GM19239 (cell line): ENCODE measurements at regions not wholly inside any gene's neighbourhood (a gene's known extent, or its start where the extent isn't known, plus 50 kb on each side); places are given as distances from the start of the nearest gene placed in this dataset.

Source experiments
- DNase-seq: peaks from one replicate; pipeline ENCODE4 v3.0.0; 2011; ENCODE audit warnings: low spot score; ENCODE audit not compliant: insufficient read length
- FAIRE-seq: peaks from 2 replicates; lab custom pipeline; 2011; peaks lifted over from hg19 to GRCh38; lab: Jason Lieb, UNC

GRCh38 chr12:115726691-115727090 lies 550.8 kb downstream of the MED13L start:
- FAIRE-seq (no peak), DNase-seq (no peak)

GRCh38 chr12:115722181-115722580 lies 555.3 kb downstream of the MED13L start:
- FAIRE-seq = no peak
- DNase-seq = no peak

- no peak for FAIRE-seq
- DNase-seq = no peak
These were observed 560.9 kb downstream of the MED13L start for GRCh38 chr12:115716551-115716950.

GRCh38 chr12:115712676-115713075 lies 564.8 kb downstream of the MED13L start:
- no peak for FAIRE-seq
- DNase-seq = no peak

- FAIRE-seq (no peak), DNase-seq (no peak)
These were observed 567.4 kb downstream of the MED13L start for GRCh38 chr12:115710104-115710564.

- FAIRE-seq (no peak), DNase-seq (no peak)
These were observed 567.9 kb downstream of the MED13L start for GRCh38 chr12:115709540-115710011.

GRCh38 chr12:115708801-115709200 lies 568.7 kb downstream of the MED13L start:
- FAIRE-seq (no peak), DNase-seq (no peak)

GRCh38 chr12:115700896-115701465 lies 576.5 kb downstream of the MED13L start:
- no peak for DNase-seq

GRCh38 chr12:115700081-115700480 lies 577.4 kb downstream of the MED13L start:
- FAIRE-seq (no peak), DNase-seq (no peak)

More at GRCh38 chr12:115700896-115701465, 576.5 kb downstream of the MED13L start:
- FAIRE-seq = no peak

GRCh38 chr12:115698257-115698656 lies 579.2 kb downstream of the MED13L start:
- no peak for DNase-seq
- no peak for FAIRE-seq

- FAIRE-seq (no peak), DNase-seq (no peak)
These were observed 580.2 kb downstream of the MED13L start for GRCh38 chr12:115697340-115697739.

- no peak for DNase-seq
- no peak for FAIRE-seq
These were observed 582.9 kb downstream of the MED13L start for GRCh38 chr12:115694564-115694963.

GRCh38 chr12:115693970-115694369 lies 583.5 kb downstream of the MED13L start:
- no peak for FAIRE-seq
- DNase-seq = no peak

GRCh38 chr12:115691123-115691522 lies 586.4 kb downstream of the MED13L start:
- no peak for FAIRE-seq
- no peak for DNase-seq

- no peak for FAIRE-seq
- DNase-seq = no peak
These were observed 590.4 kb downstream of the MED13L start for GRCh38 chr12:115687094-115687493.

- FAIRE-seq = no peak
- no peak for DNase-seq
These were observed 594.2 kb downstream of the MED13L start for GRCh38 chr12:115683240-115683780.

- FAIRE-seq = no peak
These were observed 596.5 kb downstream of the MED13L start for GRCh38 chr12:115680967-115681366.

GRCh38 chr12:115672506-115673080 lies 604.9 kb downstream of the MED13L start:
- DNase-seq (no peak), FAIRE-seq (no peak)

More at GRCh38 chr12:115680967-115681366, 596.5 kb downstream of the MED13L start:
- no peak for DNase-seq

- FAIRE-seq (no peak), DNase-seq (no peak)
These were observed 605.4 kb downstream of the MED13L start for GRCh38 chr12:115672086-115672485.

- DNase-seq (no peak), FAIRE-seq (no peak)
These were observed 606.6 kb downstream of the MED13L start for GRCh38 chr12:115670869-115671268.

- DNase-seq (no peak), FAIRE-seq (no peak)
These were observed 610.4 kb downstream of the MED13L start for GRCh38 chr12:115667116-115667515.

GRCh38 chr12:115666168-115666567 lies 611.3 kb downstream of the MED13L start:
- DNase-seq (no peak), FAIRE-seq (no peak)
